Fibroblast of gingiva (primary cell): ENCODE measurements at regions not wholly inside any gene's neighbourhood (a gene's known extent, or its start where the extent isn't known, plus 50 kb on each side); places are given as distances from the start of the nearest gene placed in this dataset.
"Not testable (repeated sequence)": the region's sequence is repeated elsewhere in the genome, so short reads cannot be mapped to it uniquely, and the experiment has no call there.

Experiments used
- DNase-seq: peaks from one replicate; pipeline ENCODE4 v3.0.0-alpha.2; 2011; ENCODE audit warnings: low read depth

GRCh38 chr11:112714340-112714739 is 246.9 kb upstream of the NCAM1 start:
- DNase-seq, result not testable (repeated sequence)

GRCh38 chr11:112715056-112715455 is 246.2 kb upstream of the NCAM1 start:
- DNase-seq, result no peak

DNA sequence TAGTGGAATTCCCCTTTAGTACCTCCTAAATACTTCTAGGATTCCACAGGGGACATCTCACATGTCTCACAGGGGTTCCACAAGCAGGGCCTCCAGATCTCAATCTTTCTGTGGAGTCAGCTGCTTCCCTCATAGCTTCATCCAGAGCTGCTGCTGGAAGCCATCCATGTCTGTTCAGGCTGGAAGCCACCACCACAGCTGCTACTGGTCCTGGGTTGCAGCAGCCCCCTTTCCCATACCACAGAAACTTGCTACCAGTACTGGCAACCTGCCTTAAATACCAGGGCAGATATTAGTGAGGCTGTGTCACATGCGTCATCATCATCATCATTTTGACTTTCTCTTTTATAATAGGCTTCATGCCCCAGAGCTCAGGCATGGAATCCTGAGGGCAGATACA is 242.7 kb upstream of the NCAM1 start:
- DNase-seq, result no peak

- no peak for DNase-seq
Measured at GRCh38 chr11:112719736-112720525, 241.3 kb upstream of the NCAM1 start.

DNA sequence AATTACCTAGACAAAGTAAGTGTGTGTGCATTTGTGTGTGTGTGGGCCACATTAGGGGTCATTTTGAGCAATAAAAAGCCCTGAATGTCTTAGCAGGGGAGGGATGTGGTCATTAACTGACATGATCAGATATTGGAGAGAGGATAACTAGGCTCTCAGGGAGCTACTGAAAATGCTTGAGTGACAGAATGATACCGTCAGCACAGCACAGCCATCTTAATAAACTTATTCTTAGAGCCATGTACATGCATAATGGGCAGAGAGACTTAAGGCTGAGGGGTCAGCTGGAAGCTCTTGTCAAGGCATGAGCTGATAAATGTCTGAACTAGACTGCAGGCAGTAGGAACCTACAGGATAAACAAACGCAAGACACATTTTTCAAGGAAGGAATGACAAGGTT is 239.1 kb upstream of the NCAM1 start:
- no peak for DNase-seq

DNA sequence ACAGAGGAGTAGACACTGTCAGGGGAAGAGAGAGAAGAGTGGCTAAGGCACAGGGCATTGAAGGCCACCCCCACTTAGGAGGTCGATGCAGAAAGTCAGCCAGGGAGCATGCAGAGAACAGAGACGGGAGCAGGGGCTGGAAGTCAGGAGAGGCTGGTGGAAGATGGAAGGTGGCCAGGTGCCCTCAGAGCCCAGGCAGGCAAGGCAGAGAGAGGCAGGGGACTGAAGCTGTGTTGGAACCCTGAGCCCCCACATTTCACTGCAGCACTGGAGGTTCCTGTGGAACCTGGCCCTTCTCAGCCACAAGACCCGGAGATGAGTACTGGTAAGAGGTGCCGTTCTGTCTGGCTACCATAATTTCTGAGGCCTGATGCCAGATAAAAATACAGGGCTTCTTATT is 238.3 kb upstream of the NCAM1 start:
- no peak for DNase-seq

GRCh38 chr11:112723676-112724495 is 237.3 kb upstream of the NCAM1 start:
- no peak for DNase-seq

- DNase-seq, result no peak
Measured at GRCh38 chr11:112724496-112724790, 236.8 kb upstream of the NCAM1 start.

- DNase-seq, result no peak
Measured at GRCh38 chr11:112725636-112726035, 235.6 kb upstream of the NCAM1 start.

DNA sequence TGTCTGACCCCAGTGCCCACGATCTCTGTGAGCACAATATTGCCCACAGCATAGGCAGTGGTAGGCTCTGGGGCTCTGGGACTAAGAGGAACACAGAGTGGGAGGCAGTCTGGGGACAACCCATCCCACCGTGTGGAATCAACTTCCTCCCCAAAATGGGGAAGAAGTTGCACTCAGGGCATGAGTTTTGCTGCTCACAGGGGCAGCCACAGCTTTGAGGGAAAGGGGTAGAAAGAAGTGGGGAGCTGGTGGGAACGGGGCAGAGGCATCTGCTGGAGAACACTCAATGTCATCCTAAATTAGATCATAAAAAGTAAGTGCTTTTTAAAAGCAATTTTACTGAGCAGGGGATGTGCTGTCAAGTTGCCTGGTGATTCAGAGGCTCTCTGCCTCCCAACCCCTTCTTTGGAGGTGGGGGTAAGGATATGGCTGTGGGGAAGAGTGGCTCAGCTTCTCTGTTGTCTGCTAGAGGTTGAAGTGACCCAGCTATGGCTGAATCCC is 233.8 kb upstream of the NCAM1 start:
- DNase-seq, result no peak

DNA sequence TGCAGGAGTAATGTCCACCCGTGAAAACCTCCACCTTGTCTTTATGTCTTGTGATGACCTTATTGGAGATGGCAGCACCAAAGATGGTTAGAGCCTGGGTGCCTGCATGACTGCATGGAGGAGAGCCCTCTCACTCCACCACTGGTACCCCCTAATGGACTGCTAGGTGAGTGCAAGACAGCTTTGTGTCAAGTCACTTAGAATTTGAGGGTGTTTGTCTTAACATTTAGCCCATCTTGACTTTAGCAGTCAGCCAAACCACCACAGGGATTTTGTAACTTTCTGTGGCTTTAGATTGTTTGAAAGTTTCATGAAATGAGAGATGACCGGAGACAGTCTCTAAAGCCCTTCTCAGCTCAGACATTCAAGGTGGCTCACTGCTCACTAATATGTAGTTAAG is 232.9 kb upstream of the NCAM1 start:
- DNase-seq, result no peak

GRCh38 chr11:112728716-112729115 is 232.5 kb upstream of the NCAM1 start:
- no peak for DNase-seq

GRCh38 chr11:112730591-112730990 is 230.6 kb upstream of the NCAM1 start:
- no peak for DNase-seq

DNA sequence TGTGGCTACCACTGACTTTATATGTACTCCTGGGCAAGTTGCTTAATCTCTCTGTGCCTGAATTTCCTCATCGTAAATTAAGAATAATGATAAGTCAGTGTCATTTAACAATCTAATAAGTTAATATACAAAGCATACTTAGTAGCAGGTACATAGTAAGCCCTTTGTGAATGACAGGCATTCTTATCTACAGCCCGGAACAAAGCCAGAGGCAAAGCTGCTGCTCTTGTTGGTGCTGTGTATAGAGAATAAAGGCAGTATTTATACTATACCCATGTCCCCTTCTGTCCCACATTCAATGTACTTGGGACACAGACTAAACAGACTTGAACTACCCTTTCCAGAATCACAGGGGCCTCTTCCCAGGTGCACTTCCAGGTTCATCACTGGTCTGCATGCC is 229.7 kb upstream of the NCAM1 start:
- DNase-seq, result no peak

GRCh38 chr11:112732031-112732430 is 229.2 kb upstream of the NCAM1 start:
- no peak for DNase-seq

GRCh38 chr11:112734207-112734606 is 227.0 kb upstream of the NCAM1 start:
- DNase-seq, result no peak

DNA sequence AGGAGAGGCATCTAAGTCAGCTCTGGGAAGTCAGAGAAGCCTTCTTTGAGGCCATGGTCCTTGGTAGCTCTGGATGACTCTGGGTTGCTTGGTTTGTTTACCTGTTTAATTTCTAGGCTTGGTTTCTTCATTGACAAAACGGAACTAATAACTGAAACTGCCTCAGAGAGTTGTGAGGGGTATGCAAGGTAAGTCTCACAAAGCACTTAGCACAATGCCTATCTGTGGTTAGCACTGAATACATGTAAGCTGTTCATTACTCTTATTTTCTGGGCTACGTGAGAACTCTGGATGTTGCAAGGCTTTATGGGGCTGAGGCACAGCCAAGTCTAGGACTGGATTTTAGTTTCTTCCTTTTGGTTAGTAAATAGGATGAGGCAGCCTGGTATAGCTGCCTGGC is 225.8 kb upstream of the NCAM1 start:
- DNase-seq, result no peak

- DNase-seq, result no peak
Measured at GRCh38 chr11:112744041-112744440, 217.2 kb upstream of the NCAM1 start.

- DNase-seq, result no peak
Measured at GRCh38 chr11:112745973-112746372, 215.2 kb upstream of the NCAM1 start.

GRCh38 chr11:112748252-112748651 is 213.0 kb upstream of the NCAM1 start:
- DNase-seq, result no peak

- no peak for DNase-seq
Measured at GRCh38 chr11:112748713-112749543, 212.3 kb upstream of the NCAM1 start.

DNA sequence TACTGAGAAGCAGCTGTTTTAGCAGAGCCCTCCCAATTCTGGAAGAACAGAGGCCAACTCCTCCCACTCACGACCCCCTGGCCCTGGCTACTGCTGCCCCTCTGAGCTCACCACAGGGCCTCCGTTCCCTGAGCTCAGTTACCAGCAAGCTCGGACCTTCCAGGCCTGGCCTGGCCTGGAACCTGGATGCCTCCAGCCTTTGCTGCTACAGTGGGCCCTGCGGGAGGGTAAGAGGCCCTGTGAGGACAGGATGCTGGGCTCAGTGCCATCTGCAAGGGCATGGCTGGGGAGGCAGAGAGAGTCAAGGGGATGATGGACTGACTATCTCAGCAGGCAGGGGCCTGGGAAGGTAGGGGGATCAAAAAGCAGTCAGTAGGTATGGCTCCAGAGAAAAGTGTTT is 209.9 kb upstream of the NCAM1 start:
- DNase-seq, result no peak

- DNase-seq, result no peak
Measured at GRCh38 chr11:112751772-112752171, 209.4 kb upstream of the NCAM1 start.
